COLO668 (cell line): ENCODE measurements at regions not wholly inside any gene's neighbourhood (a gene's known extent, or its start where the extent isn't known, plus 50 kb on each side); places are given as distances from the start of the nearest gene placed in this dataset.

Experiments
- DNase-seq: peaks from one replicate; lab custom pipeline; 2025; ENCODE audit not compliant: unreplicated experiment; lab: John Stamatoyannopoulos, UW

DNA sequence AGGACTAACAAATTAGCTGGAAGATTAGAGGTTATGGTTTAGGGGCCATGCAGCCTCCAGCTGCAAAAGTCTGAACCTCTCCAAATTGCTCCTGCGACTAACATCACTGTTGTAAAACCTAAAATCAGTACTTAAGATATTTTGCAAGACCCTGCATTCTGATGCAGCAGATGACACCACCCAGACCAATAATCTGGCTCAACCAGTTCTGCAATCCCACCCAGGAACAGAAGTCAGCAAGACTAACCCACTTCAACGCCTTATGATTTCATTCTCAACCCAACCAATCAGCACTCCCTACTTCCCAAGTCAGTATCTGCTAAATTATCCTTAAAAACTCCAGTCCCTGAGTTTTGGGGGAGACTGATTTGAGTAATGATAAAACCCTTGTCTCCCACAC, 250.8 kb upstream of the MBL2 start:
- DNase-seq = no peak

DNA sequence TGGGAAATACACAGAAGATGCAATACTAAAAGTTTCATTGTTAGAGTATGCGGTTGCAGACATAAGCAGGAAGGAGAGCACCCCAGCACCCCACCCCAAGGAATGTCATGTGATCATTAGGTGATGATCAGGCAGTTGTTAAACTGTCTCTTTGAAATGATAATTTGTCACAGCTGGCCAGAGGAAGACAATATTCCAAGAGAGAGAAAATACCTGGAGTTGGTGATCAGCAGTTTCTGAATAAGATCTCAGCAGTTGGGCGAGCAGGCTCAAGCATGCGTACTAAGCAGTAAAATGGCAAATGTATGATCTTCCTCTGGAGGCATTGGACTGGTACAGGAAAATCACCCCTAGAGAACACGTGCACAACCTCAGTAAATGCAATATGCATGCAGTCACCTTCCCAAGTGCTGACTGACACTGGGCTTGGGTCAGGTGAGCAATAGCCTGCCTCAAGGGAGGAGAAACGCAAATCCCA, 250.1 kb upstream of the MBL2 start:
- no peak for DNase-seq

DNA sequence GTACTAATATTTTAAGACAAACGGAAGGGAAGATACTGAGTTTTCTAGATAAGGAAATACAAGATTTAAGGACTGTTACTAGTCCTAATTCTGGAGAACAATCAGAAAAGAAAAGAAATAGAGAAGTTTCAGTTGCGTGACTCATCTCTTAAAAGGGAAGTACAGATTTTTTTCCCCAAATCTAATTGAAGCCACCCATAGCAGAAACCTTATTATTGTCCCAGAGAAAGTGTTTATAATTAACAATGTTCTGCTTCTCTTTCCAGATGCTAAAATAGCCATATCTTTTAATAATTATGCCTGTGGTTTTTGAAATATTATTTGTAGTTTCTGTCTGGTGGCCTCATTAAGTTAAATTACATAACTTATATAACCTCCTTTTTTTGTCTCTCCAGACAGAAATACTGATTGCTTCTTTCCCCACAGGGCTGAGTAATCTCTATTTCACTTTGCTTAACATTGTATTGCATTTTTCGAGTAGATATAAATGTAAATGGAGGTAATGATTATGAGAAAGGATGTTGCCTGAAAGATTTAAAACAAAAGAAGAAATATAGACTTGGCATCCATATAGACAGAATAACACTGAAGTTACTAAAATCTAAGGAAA, 240.7 kb upstream of the MBL2 start:
- no peak for DNase-seq

DNA sequence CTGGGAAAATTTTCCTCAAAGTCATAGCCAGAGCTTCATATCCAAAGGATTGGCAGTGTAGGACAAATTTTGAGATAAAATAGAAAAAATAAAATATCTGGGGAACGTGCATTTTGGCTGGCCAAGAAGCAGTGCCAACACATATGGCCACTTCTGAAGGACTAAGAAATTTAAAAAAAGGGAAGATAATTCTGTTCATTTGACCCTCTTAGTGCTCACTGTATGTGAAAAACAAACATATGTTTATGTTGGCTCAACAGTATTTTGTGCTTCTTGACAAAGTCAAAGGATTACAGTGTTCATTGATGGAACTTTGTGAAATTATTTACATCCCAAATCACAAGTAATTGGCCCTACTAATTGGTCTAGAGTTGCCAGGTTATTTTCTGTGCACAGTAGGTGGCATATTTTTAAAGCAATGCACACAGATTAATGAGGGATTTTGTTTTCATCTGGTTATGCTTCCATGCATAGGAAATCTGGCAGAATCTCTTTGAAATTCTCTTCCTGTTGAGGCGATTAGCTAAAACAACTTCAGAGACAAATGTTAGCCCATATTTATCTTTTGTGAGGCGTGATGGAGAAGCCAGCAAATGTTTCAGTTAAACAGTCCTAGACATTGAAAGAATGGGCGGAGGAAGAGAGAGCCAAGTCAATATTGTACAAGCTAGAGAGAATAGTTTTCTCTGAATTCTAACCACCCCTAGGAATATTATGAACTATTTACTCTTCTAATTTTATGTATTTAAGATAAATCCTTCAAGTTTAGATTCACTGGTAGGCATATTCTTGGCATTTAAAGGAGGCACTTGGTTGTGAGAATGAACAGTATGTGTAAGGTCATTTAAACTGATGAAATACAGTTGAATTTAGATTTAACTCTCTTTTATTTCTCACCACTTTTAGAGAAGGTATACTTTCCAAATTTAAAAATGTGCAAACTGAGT, 237.7 kb upstream of the MBL2 start:
- no peak for DNase-seq

DNA sequence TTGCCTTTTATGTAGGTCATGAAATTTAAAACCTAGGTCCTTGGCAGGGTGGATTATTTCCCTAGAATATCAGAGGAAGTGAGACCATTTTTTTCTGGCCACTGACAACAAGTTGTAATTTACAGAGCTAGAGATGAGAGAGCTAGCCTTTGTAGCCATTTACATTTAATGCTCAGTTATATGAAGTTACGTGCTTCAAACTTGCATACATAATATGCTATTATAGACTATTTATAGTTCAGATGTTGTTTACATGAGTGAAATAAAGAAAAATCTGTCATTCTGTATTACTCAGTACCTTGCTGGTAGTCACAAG, 234.9 kb upstream of the MBL2 start:
- no peak for DNase-seq

DNA sequence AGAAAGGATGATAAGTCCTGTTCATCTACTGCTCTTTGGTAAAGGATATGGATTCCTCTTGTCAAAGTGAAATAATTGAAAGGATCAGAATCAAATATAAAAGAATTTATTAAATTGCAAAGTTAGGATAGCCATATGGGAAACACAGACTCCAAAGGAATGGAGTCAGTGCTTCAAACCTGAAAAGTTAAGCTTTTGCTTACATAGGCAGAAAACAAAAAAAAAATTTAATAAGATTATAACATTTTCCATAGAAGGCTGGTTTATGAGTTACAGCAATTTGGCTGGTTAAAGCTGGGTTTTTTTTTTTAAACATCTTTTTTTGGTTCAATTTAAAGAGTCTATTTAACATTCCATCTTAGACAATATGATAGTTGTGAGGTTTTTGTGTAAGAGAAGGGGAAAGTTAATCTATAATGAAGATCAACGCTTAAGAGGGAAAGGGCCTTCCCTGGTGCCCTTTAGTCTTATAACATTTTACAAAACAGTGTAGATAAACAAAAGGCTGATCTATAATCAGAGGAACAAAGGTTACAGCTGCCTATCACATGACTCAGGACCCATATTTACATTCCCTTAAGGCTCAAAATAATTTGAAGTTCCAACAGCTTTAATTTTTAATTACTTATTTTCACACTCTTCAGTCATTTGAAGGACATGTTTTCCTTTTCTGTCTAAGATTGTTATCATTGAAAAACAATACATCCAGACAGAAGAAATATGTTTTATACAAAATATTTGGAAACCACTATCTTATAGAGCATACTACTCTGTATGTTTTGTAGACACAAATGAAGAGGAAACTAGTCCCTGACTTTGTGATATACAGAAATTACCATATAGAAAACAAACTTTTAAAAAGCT, 234.3 kb upstream of the MBL2 start:
- DNase-seq = no peak

DNA sequence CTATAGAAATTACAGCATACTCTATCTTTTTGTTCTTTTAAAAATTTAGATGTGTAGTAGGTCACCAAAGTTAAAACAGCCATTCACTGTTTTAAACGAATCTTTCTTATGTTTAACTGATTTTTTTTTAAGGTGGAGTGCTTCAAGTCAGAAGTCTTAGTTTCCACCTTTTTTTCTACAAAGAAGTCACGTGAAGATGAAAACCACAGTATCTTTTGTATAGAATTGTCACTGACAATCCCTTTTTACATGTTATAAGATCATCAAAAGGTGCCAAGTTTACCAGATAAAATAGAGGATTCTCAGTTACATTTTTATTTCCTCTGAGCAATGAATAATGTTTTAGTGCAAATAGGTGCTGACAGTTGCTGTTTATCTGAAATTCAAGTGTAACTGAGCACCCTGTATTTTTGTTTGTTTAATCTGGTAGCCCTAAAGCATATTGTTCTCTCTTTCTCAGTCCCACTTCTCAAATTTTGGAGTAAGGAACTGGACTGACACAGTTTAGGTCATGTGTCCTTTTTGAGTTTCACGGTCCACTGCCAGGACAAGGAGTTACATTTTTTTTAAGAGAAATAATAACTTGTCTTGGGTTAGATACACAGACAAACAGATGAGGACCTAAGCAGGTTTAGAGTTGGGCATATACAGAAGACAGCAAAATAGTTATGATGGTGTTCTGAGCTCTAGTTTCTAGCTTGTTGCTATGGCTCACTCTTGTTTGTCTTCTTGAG, 233.2 kb upstream of the MBL2 start:
- peak; percentile 6 for DNase-seq

DNA sequence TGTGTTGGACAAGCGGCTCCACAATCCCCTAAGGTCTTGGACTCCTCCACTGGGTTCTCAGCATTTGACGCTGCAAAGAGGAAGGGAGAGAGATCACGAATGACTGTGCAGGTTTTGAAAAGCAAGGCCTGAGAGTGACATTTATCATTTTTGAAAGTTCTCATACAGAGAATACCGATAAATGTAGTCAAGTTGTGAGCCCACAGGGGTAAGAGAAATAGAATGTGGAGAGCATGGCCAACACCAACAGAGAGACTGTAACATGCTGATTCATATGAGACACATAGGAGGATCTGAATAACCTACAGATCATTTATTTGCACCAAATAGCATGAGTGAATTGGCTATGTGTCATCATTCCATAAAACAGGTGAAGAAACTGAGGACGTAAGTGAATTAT, 230.5 kb upstream of the MBL2 start:
- no peak for DNase-seq

DNA sequence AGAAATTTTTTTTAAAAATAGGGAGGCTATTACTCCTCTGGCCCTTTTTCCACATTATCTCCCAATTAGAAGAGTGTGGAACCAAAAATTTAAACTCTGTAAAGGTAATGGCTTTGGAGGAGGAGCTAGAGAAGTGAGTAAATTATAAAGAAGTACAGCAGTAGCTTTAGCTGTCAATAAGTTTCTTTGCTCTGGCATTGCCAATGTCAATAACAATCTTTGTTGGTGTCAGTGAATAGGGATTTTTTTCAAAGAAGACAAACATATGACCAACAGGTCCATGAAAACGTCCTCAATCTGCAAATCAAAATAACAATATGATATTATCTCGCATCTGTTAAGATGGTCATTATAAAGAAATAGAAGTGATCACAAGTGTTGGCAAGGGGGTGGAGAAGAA, 227.1 kb upstream of the MBL2 start:
- DNase-seq = no peak

DNA sequence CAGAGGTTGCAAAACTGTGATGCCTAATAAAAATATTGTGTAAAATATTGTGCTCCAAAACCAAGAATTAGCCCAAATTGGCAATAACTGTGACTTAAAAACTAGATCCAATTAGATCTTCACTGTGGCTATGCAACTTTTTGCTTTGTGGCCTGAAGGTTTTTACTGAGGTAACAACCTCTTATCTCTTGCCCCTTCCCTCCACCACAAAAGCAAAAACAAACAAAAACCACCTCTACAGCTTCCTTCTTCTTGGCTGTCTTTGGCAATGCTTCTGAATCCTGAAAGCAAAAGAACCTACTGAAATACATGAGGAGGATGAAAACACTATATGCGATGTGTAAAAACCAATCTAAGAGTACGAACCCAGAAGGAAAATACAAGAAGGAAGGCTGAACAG, 226.7 kb upstream of the MBL2 start:
- DNase-seq = no peak

DNA sequence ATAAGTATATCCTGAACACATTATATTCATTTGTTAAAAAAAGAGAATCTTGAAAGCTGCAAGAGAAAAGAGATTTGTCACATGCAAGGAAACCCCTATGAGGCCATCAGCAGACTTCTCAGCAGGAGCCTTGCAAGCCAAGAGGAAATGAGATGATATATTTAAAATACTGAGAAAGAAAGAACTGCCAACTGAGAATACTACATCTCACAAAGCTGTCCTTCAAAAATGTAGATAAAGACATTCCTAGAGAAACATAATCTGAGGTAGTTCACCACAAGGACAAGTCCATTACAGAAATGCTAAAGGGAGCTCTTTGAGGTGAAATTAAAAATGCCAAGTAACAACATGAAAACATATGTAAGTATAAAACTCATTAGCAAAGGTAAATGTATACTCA, 224.4 kb upstream of the MBL2 start:
- no peak for DNase-seq

DNA sequence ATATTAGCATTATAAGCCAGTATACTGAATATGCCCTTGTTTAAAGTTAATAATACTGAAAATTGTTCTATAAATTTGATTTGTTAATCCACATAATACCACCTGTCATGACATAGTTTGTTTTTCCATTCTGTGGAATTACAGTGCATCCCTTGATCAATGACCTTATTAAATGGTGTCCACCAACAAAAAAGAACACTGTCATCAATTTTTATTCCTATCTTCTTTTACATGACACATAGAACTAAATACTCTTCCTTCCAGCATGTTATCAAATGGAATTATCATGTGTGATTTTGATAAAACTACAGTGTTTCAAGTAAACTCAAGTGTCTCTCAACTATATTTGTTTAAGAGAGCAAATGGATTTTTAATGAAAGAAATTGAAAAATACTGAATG, 221.8 kb upstream of the MBL2 start:
- DNase-seq = no peak

DNA sequence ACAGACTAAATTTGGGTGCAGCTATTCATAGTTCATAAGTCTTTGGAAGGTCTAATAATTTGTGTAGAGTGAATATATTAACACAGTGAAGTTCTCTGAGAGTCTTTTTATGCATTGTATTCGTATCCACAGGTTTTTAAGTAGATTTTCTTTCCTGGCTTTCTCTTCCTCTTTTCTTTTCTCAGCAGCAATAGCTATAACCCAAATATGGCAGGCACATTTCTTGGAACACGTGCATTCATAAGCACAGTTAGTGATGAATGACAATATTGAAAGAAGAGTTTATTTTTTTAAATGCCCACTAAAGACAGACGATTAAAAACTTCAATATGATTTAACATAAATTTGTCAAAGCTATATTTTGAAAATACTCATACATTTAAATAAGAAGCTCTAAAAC, 220.5 kb upstream of the MBL2 start:
- no peak for DNase-seq

DNA sequence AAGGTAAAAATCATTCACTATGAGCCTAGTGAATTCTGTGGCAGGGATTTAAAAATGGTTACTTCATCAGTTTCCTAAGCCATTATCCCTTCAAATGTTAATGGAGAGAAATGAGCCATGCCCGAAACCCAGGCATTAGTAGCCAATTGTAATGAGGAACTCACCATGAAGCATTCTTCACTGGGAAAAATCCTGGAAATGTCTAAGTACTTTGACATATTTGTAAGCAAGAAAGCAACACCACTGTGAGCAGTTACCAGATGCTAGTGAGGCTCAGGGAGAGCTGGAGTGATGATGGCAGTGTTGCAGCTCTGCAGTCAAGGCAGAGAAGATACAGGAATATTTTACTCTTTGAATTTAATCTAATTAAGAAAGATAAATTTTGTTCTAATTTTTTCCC, 220.0 kb upstream of the MBL2 start:
- no peak for DNase-seq

DNA sequence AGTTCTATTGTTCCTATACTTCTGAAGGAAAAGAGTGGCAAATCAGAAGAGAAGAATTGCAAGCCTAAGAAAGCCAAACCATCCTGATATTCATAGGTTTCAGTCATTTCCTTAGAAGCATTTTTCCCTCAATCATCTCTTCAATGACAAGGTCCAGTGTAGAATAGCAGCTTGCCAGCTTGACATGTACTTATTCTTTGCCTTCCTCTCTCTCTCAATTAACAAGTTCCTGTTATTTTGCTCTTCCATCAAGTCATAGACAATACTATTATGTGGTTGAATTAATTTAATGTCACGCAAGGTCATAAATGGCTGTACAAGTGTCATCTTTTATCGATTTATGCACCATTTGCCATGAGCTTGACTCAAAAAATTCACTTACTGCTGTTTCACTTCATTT, 216.3 kb upstream of the MBL2 start:
- DNase-seq = no peak

DNA sequence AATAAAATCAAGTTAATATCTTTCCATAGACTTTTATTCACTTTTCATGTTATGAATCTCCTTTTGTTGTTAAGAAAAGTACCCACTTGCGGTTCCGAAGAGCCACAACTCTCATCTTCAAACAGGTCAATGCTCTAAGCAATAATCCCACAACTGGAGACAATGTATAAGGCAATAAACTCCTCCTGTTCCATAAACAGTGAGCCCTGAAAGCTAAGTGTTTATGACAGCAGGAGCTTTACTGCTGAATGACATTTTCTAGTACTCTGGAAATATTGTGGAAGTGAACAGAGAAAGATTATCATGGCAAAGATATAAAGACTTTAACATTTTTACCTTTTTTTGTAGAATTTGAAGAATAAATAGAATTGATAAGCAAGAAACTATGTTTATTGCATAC, 213.5 kb upstream of the MBL2 start:
- no peak for DNase-seq

DNA sequence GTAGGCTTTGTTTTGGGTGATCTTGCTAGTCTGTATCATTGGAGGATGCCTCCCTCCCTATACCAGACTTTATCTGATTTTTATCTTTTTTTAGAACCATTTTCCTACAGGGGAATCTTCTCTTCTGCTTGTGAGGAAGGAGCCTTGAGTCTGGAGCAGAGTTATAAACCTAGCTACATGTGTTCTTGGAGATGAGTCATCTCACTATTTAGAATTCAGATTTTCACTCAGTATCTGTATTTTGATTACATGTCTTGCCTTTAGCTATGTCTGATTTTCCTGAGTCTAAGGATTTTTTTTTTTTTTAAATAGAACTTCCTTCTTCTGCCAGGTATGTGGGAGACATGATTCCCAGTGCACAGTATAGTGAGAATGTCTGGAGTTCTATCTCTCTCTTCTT, 211.6 kb upstream of the MBL2 start:
- no peak for DNase-seq

DNA sequence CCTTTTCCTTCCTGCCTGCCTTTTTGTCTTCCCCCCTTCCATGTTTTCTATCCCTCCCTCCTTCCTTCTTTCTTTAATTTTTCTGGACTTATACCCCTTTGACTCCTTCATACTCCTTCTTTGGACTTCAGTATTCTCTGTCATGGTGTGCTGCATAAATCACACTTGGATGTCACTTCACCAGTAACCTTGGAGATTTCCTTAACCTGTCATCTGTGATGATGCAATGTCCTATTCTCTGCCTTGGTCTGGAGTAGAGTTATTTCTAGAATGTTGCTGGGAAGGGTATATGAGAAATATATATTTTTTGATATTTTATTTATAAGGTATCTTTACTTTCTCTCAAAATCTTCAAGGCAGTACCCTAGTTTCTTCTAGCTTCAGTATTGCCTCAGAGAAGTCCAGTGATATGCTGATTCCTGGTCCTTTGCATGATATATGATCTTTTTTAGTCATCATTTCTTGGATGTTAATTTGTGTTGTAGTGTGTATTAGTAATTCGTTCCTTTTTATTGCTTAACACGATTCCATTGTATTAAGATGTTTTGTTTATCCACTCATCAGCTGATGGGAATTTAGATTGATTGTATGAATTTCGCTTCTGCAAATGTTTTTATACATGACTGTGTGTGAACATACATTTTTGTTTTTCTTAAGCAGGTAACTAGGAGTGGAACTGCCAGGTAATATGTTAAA, 206.9 kb upstream of the MBL2 start:
- no peak for DNase-seq

DNA sequence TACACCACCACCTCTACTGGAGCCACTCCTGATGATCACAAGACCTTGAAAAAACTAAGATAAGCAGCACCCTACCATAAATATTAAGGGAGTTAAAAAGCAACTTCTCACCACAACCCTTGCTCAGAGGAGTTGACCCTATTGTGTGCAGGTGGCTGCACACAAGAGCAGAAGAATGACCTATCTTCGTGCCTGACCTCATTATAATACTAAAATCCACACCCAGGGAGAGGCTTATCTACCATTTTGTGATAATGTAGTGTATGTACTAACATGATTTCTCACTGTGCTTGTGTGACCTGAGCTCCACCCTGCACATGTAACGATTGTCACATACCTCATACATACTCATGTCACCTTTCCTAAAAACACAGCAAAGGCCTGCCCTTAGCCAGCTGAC, 205.0 kb upstream of the MBL2 start:
- DNase-seq = no peak
